ENCODE measurements at regions not wholly inside any gene's neighbourhood (a gene's known extent, or its start where the extent isn't known, plus 50 kb on each side); places are given as distances from the start of the nearest gene placed in this dataset.

- Mint-ChIP-seq H3K9me3 (peaks cover 40% of the 10 kb centered on the region), H3K27me3 (ENCODE audit: insufficient read depth) (no peaks in the 10 kb centered on the region), H3K36me3 (ENCODE audit: low read depth) (no peaks in the 10 kb centered on the region), H3K4me3 (no peak overlapping the region), H3K4me1 (ENCODE audit: low read depth) (no peaks in the 10 kb centered on the region), H3K27ac (no peak overlapping the region)
- no peak for DNase-seq
- TF ChIP-seq CTCF (IDR thresholded peaks at IDR 0.05) = peak; percentile 52; the same call in 1 of the 2 replicates
Measured at GRCh38 chr14:106556665-106557289, 1030.4 kb downstream of the TMEM121 start.

GRCh38 chr14:106562451-106562850, 1036.1 kb downstream of the TMEM121 start:
- Mint-ChIP-seq H3K27ac (no peak overlapping the region), H3K9me3 (peaks cover 70% of the 10 kb centered on the region), H3K27me3 (ENCODE audit: insufficient read depth) (peaks cover 7% of the 10 kb centered on the region), H3K36me3 (ENCODE audit: low read depth) (no peaks in the 10 kb centered on the region; the same call in 1 of the 2 replicates), H3K4me1 (ENCODE audit: low read depth) (no peaks in the 10 kb centered on the region), H3K4me3 (no peak overlapping the region)
- no peak for DNase-seq
- TF ChIP-seq CTCF (IDR thresholded peaks at IDR 0.05) = no peak

- peak; percentile 24; the same call in 1 of the 2 replicates for TF ChIP-seq CTCF (IDR thresholded peaks at IDR 0.05)
- H3K9me3 Mint-ChIP-seq = peaks cover 66% of the 10 kb centered on the region
Measured at GRCh38 chr14:106564058-106564643, 1037.8 kb downstream of the TMEM121 start.

GRCh38 chr14:106578481-106578880, 1052.1 kb downstream of the TMEM121 start:
- Mint-ChIP-seq H3K36me3 (ENCODE audit: low read depth) (no peaks in the 10 kb centered on the region; the same call in 1 of the 2 replicates), H3K9me3 (peaks cover 55% of the 10 kb centered on the region), H3K27me3 (ENCODE audit: insufficient read depth) (no peaks in the 10 kb centered on the region), H3K4me3 (no peak overlapping the region), H3K4me1 (ENCODE audit: low read depth) (no peaks in the 10 kb centered on the region), H3K27ac (no peak overlapping the region)
- no peak for TF ChIP-seq CTCF (IDR thresholded peaks at IDR 0.05)
- no peak for DNase-seq

More at GRCh38 chr14:106564058-106564643, 1037.8 kb downstream of the TMEM121 start:
- H3K4me3 Mint-ChIP-seq = no peak overlapping the region
- no peaks in the 10 kb centered on the region for H3K4me1 Mint-ChIP-seq (ENCODE audit: low read depth)
- peaks cover 7% of the 10 kb centered on the region for H3K27me3 Mint-ChIP-seq (ENCODE audit: insufficient read depth)
- H3K27ac Mint-ChIP-seq = no peak overlapping the region
- no peak for DNase-seq
- no peaks in the 10 kb centered on the region; the same call in 1 of the 2 replicates for H3K36me3 Mint-ChIP-seq (ENCODE audit: low read depth)

GRCh38 chr14:106579084-106579483, 1052.7 kb downstream of the TMEM121 start:
- Mint-ChIP-seq H3K9me3 (peaks cover 57% of the 10 kb centered on the region), H3K36me3 (ENCODE audit: low read depth) (no peaks in the 10 kb centered on the region; the same call in 1 of the 2 replicates), H3K27ac (no peak overlapping the region), H3K27me3 (ENCODE audit: insufficient read depth) (no peaks in the 10 kb centered on the region), H3K4me1 (ENCODE audit: low read depth) (no peaks in the 10 kb centered on the region), H3K4me3 (no peak overlapping the region)
- TF ChIP-seq CTCF (IDR thresholded peaks at IDR 0.05) = no peak
- no peak for DNase-seq
